Caco-2 (cell line): ENCODE measurements at regions not wholly inside any gene's neighbourhood (a gene's known extent, or its start where the extent isn't known, plus 50 kb on each side); places are given as distances from the start of the nearest gene placed in this dataset.

Experiments
- BruUV-seq: library from RNA; stranded (reverse); fragments of 400-500 nt; replicated peaks from 2 replicates; lab custom pipeline; 2021; lab: Mats Ljungman, UMichigan
- CTCF ChIA-PET: fragments of 300-600 bp; sonication (Branson Sonifier 250); formaldehyde crosslinking; loops from one replicate; lab custom pipeline; 2022; ENCODE audit warnings: antibody characterized with exemption; lab: Charles Lee
- POLR2A ChIA-PET: fragments of 300-600 bp; sonication (Branson Sonifier 250); formaldehyde crosslinking; loops from one replicate; lab custom pipeline; 2022; ENCODE audit warnings: antibody characterized with exemption; lab: Charles Lee
- DNase-seq, 2 experiments: peaks; one replicate each; pipeline versions ENCODE4 v3.0.0 to v3.0.0-alpha.2; 2020 to 2022
- H3K27me3 ChIP-seq: replicated peaks from 2 replicates; pipeline ENCODE4 v1.6.0; 2011; ENCODE audit warnings: low read length; ENCODE audit not compliant: control insufficient read depth, insufficient read depth
- H3K36me3 ChIP-seq: 2 replicates; pipeline ENCODE4 v1.5.1; 2011; ENCODE audit warnings: low read length; ENCODE audit not compliant: control insufficient read depth, insufficient read depth
- H3K4me1 ChIP-seq: fragments of 250-450 bp; sonication (Bioruptor Pico); 2 replicates; pipeline ENCODE4 v1.5.1; 2020; ENCODE audit warnings: mild to moderate bottlenecking
- H3K4me3 ChIP-seq: 2 replicates; pipeline ENCODE4 v1.5.1; 2011; ENCODE audit warnings: low read depth, mild to moderate bottlenecking, control low read depth, low read length
- H3K9me3 ChIP-seq: fragments of 250-450 bp; sonication (Bioruptor Pico); 2 replicates; pipeline ENCODE4 v1.5.1; 2020; ENCODE audit warnings: mild to moderate bottlenecking, moderate library complexity
- H3K27ac Mint-ChIP-seq: one replicate; pipeline ENCODE4 v1.8.0; 2022; ENCODE audit warnings: mixed read lengths; ENCODE audit not compliant: unreplicated experiment
- H3K27me3 Mint-ChIP-seq: one replicate; pipeline ENCODE4 v1.8.0; 2022; ENCODE audit warnings: mixed read lengths; ENCODE audit not compliant: insufficient read depth, unreplicated experiment
- H3K36me3 Mint-ChIP-seq: one replicate; pipeline ENCODE4 v1.8.0; 2022; ENCODE audit warnings: mild to moderate bottlenecking, mixed read lengths; ENCODE audit not compliant: insufficient read depth, unreplicated experiment
- H3K4me1 Mint-ChIP-seq: one replicate; pipeline ENCODE4 v1.8.0; 2022; ENCODE audit warnings: low read depth, mixed read lengths; ENCODE audit not compliant: unreplicated experiment
- H3K4me3 Mint-ChIP-seq: one replicate; pipeline ENCODE4 v1.8.0; 2022; ENCODE audit warnings: mild to moderate bottlenecking, moderate library complexity, mixed read lengths; ENCODE audit not compliant: unreplicated experiment
- H3K9me3 Mint-ChIP-seq: one replicate; pipeline ENCODE4 v1.8.0; 2022; ENCODE audit warnings: mixed read lengths; ENCODE audit not compliant: unreplicated experiment
- CTCF ChIP-seq, 2 experiments: fragments of 200-600 bp in 1 of 2; IDR thresholded peaks; 1 replicate in 1 of 2; 2 replicates in 1 of 2; pipeline versions ENCODE4 v1.5.1 to v1.8.0; 2011 to 2022; ENCODE audit warnings: antibody characterized with exemption in 1 of 2, control low read depth in 1 of 2, inconsistent platforms in 1 of 2, low read depth in 1 of 2, low read length in 1 of 2, mild to moderate bottlenecking in 1 of 2, moderate library complexity in 1 of 2; ENCODE audit not compliant: insufficient read depth in 1 of 2, severe bottlenecking in 1 of 2, unreplicated experiment in 1 of 2
- intact Hi-C: fragments of 100-400 bp; cut with micrococcal nuclease; formaldehyde crosslinking; loops from one replicate; pipeline ENCODE4 v1.10.0; 2022; ENCODE audit not compliant: unreplicated experiment

- H3K27ac Mint-ChIP-seq = no peak overlapping the region
- H3K4me3 ChIP-seq = no peak overlapping the region
- no peaks in the 10 kb centered on the region for H3K36me3 ChIP-seq
- BruUV-seq = no TSS peak
- H3K4me1 ChIP-seq = no peaks in the 10 kb centered on the region
- CTCF ChIA-PET = no interaction called here
- no peaks in the 10 kb centered on the region for H3K9me3 ChIP-seq
- POLR2A ChIA-PET = no interaction called here
- DNase-seq = no peak
- peaks cover 40% of the 10 kb centered on the region for H3K9me3 Mint-ChIP-seq
- no peaks in the 10 kb centered on the region for H3K36me3 Mint-ChIP-seq
- H3K4me1 Mint-ChIP-seq = no peaks in the 10 kb centered on the region
- no peak for TF ChIP-seq CTCF (IDR thresholded peaks at IDR 0.05; ENCODE audit: insufficient read depth in 1 of 2, low read depth in 1 of 2, low read length in 1 of 2, severe bottlenecking in 1 of 2, unreplicated experiment in 1 of 2)
- H3K27me3 Mint-ChIP-seq = peaks cover 11% of the 10 kb centered on the region
- intact Hi-C loops = loop anchor here (2.0 kb wide), 1 partner anchor 47 kb away; no protein-coding TSS in a partner anchor
- no peak overlapping the region for H3K4me3 Mint-ChIP-seq
- H3K27me3 ChIP-seq = no peaks in the 10 kb centered on the region
Measured at GRCh38 chr22:47259990-47260389, 497.5 kb downstream of the TBC1D22A start.

DNA sequence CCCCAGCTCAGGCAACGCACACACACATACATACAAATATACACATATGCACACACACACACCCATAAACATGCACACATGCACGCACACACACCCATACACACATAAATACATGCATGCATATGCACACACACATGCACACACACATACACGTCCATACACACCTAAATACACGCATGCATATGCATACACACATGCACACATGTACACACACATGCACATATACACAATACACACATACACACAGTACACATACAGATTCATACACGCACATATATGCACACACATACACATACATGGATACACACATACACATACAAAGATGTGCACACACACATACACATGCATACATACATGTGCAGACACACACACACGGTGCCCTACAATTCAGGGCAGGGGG is 496.6 kb downstream of the TBC1D22A start:
- no peak overlapping the region for H3K4me3 Mint-ChIP-seq
- no TSS peak for BruUV-seq

GRCh38 chr22:47257976-47258375 is 495.5 kb downstream of the TBC1D22A start:
- no peak overlapping the region for H3K27ac Mint-ChIP-seq
- H3K36me3 ChIP-seq = no peaks in the 10 kb centered on the region
- no peak for TF ChIP-seq CTCF (IDR thresholded peaks at IDR 0.05; ENCODE audit: insufficient read depth in 1 of 2, low read depth in 1 of 2, low read length in 1 of 2, severe bottlenecking in 1 of 2, unreplicated experiment in 1 of 2)
- H3K9me3 Mint-ChIP-seq = peaks cover 36% of the 10 kb centered on the region
- no peak overlapping the region for H3K4me3 ChIP-seq
- CTCF ChIA-PET = no interaction called here
- peaks cover 8% of the 10 kb centered on the region for H3K27me3 Mint-ChIP-seq
- no peaks in the 10 kb centered on the region for H3K9me3 ChIP-seq
- intact Hi-C loops = no loop called here
- no peaks in the 10 kb centered on the region for H3K4me1 Mint-ChIP-seq
- no peak for DNase-seq
- no TSS peak for BruUV-seq
- H3K4me1 ChIP-seq = no peaks in the 10 kb centered on the region
- no peaks in the 10 kb centered on the region for H3K36me3 Mint-ChIP-seq
- H3K27me3 ChIP-seq = no peaks in the 10 kb centered on the region
- H3K4me3 Mint-ChIP-seq = no peak overlapping the region
- POLR2A ChIA-PET = no interaction called here

More for the DNA sequence above, 496.6 kb downstream of the TBC1D22A start:
- no peaks in the 10 kb centered on the region for H3K9me3 ChIP-seq
- intact Hi-C loops = no loop called here
- no peaks in the 10 kb centered on the region for H3K4me1 ChIP-seq
- no peak overlapping the region for H3K4me3 ChIP-seq
- H3K36me3 ChIP-seq = no peaks in the 10 kb centered on the region
- H3K27me3 ChIP-seq = no peaks in the 10 kb centered on the region
- ChIA-PET CTCF (no interaction called here), POLR2A (no interaction called here)
- H3K9me3 Mint-ChIP-seq = peaks cover 36% of the 10 kb centered on the region
- H3K36me3 Mint-ChIP-seq = no peaks in the 10 kb centered on the region
- no peak for TF ChIP-seq CTCF (IDR thresholded peaks at IDR 0.05; ENCODE audit: insufficient read depth in 1 of 2, low read depth in 1 of 2, low read length in 1 of 2, severe bottlenecking in 1 of 2, unreplicated experiment in 1 of 2)
- peaks cover 8% of the 10 kb centered on the region for H3K27me3 Mint-ChIP-seq
- no peak overlapping the region for H3K27ac Mint-ChIP-seq
- DNase-seq = no peak
- no peaks in the 10 kb centered on the region for H3K4me1 Mint-ChIP-seq
